HCT116 (cell line): ENCODE measurements at regions not wholly inside any gene's neighbourhood (a gene's known extent, or its start where the extent isn't known, plus 50 kb on each side); places are given as distances from the start of the nearest gene placed in this dataset.

Source experiments
- ATAC-seq: fragments of 200-7000 bp; cut with Tn5 transposase; 2 replicates; pipeline ENCODE4 v1.9.1; 2020; ENCODE audit warnings: mild to moderate bottlenecking, moderate library complexity
- BruUV-seq: library from RNA; stranded (reverse); fragments of 400-500 nt; replicated peaks from 2 replicates; lab custom pipeline; 2021; lab: Mats Ljungman, UMichigan
- CTCF ChIA-PET: fragments of 300-600 bp; sonication (Branson Sonifier 250); formaldehyde crosslinking; loops from one replicate; lab custom pipeline; 2021; ENCODE audit warnings: antibody characterized with exemption; lab: Charles Lee
- POLR2A ChIA-PET: fragments of 300-600, 350-600 bp; sonication (Branson Sonifier 250); formaldehyde crosslinking; loops from one replicate; lab custom pipeline; 2021; ENCODE audit warnings: antibody characterized with exemption; lab: Charles Lee
- RAD21 ChIA-PET, 2 experiments: fragments of 300-600 bp; sonication (Branson Sonifier 250); formaldehyde crosslinking; loops; one replicate each; lab custom pipeline; 2023; ENCODE audit warnings: low total read pairs in 2 of 2; ENCODE audit not compliant: uncharacterized antibody in 2 of 2, unreplicated experiment in 2 of 2, low non-redundant PET in 1 of 2; lab: Charles Lee
- DNase-seq: peaks from one replicate; pipeline ENCODE4 v3.0.0-alpha.2; 2010; ENCODE audit warnings: low read depth, low spot score
- H2AFZ ChIP-seq: fragments of 200-600 bp; shearing (Covaris generic), sonication (generic); 2 replicates; pipeline ENCODE4 v1.6.1; 2017; ENCODE audit warnings: low read depth, mixed run types, mixed read lengths, antibody characterized with exemption, low read length; ENCODE audit not compliant: poor library complexity, severe bottlenecking
- H3K27ac ChIP-seq: 2 replicates; pipeline ENCODE4 v1.5.1; 2012; ENCODE audit warnings: low read depth, low read length
- H3K27me3 ChIP-seq: fragments of 200-600 bp; sonication (generic); 2 replicates; pipeline ENCODE4 v1.6.1; 2016; ENCODE audit warnings: mixed run types, low read length, mixed read lengths; ENCODE audit not compliant: insufficient read depth
- H3K36me3 ChIP-seq, 2 experiments: fragments of 200-500 bp in 1 of 2; fragments of 200-600 bp in 1 of 2; sonication (Bioruptor generic) in 1 of 2; sonication (generic) in 1 of 2; 2 replicates each; pipeline versions ENCODE4 v1.5.1 to v1.6.1; 2014 to 2016; ENCODE audit warnings: low read length in 2 of 2, inconsistent platforms in 1 of 2, mixed read lengths in 1 of 2, mixed run types in 1 of 2; ENCODE audit not compliant: insufficient read depth in 2 of 2, control insufficient read depth in 1 of 2
- H3K4me1 ChIP-seq, 2 experiments: fragments of 200-600 bp in 1 of 2; sonication (generic) in 1 of 2; 2 replicates each; pipeline versions ENCODE4 v1.5.1 to v1.6.1; 2012 to 2017; ENCODE audit warnings: low read length in 2 of 2, inconsistent platforms in 1 of 2, mild to moderate bottlenecking in 1 of 2, mixed read lengths in 1 of 2, mixed run types in 1 of 2, moderate library complexity in 1 of 2; ENCODE audit not compliant: insufficient read depth in 2 of 2, control insufficient read depth in 1 of 2
- H3K4me2 ChIP-seq: fragments of 200-600 bp; sonication (generic); 2 replicates; pipeline ENCODE4 v1.6.1; 2017; ENCODE audit warnings: mixed run types, low read length, mixed read lengths
- H3K4me3 ChIP-seq, 2 experiments: fragments of 200-600 bp in 1 of 2; sonication (generic) in 1 of 2; replicated peaks in 1 of 2; 2 replicates each; pipeline ENCODE4 v1.5.1; 2011 to 2016; ENCODE audit warnings: low read length in 2 of 2, control low read depth in 1 of 2, low read depth in 1 of 2, mild to moderate bottlenecking in 1 of 2, mixed read lengths in 1 of 2, mixed run types in 1 of 2
- H3K79me2 ChIP-seq: fragments of 200-600 bp; sonication (generic); 2 replicates; pipeline ENCODE4 v1.6.1; 2017; ENCODE audit warnings: mild to moderate bottlenecking, mixed run types, low read length, moderate library complexity, mixed read lengths; ENCODE audit not compliant: insufficient read depth
- H3K9ac ChIP-seq: fragments of 200-600 bp; sonication (generic); 2 replicates; pipeline ENCODE4 v1.6.1; 2016; ENCODE audit warnings: low read length, mixed read lengths
- H3K9me2 ChIP-seq: fragments of 200-600 bp; sonication (generic), shearing (Covaris generic); 2 replicates; pipeline ENCODE4 v1.6.1; 2017; ENCODE audit warnings: mixed run types, mild to moderate bottlenecking, moderate library complexity; ENCODE audit not compliant: insufficient read depth
- H3K9me3 ChIP-seq, 2 experiments: fragments of 200-500 bp in 1 of 2; fragments of 200-600 bp in 1 of 2; sonication (Bioruptor generic) in 1 of 2; sonication (generic) in 1 of 2; 2 replicates each; pipeline ENCODE4 v1.6.1; 2014 to 2017; ENCODE audit warnings: low read length in 2 of 2, mixed read lengths in 2 of 2, inconsistent platforms in 1 of 2, low read depth in 1 of 2, mild to moderate bottlenecking in 1 of 2, mixed run types in 1 of 2, moderate library complexity in 1 of 2; ENCODE audit not compliant: control insufficient read depth in 1 of 2, insufficient read depth in 1 of 2
- H4K20me1 ChIP-seq: fragments of 200-600 bp; sonication (generic), shearing (Covaris generic); 2 replicates; pipeline ENCODE4 v1.6.1; 2017; ENCODE audit warnings: mixed run types, mild to moderate bottlenecking, moderate library complexity; ENCODE audit not compliant: insufficient read depth
- CEBPB ChIP-seq: IDR thresholded peaks from 2 replicates; pipeline ENCODE4 v1.6.1; 2012; ENCODE audit warnings: low read depth
- ELF1 ChIP-seq: IDR thresholded peaks from 2 replicates; pipeline ENCODE4 v1.6.1; 2012; ENCODE audit warnings: low read depth, borderline replicate concordance
- EZH2 ChIP-seq: fragments of 200-600 bp; sonication (generic); IDR thresholded peaks from 2 replicates; pipeline ENCODE4 v1.6.1; 2017; ENCODE audit warnings: antibody characterized with exemption, mixed run types
- EZH2phosphoT487 ChIP-seq: fragments of 200-600 bp; IDR thresholded peaks from 2 replicates; pipeline ENCODE4 v1.6.1; 2018; ENCODE audit warnings: antibody characterized with exemption, borderline replicate concordance
- JUND ChIP-seq: IDR thresholded peaks from 2 replicates; pipeline ENCODE4 v1.6.1; 2012
- REST ChIP-seq: IDR thresholded peaks from 2 replicates; pipeline ENCODE4 v1.6.1; 2012; ENCODE audit warnings: low read depth
- YY1 ChIP-seq: IDR thresholded peaks from 2 replicates; pipeline ENCODE4 v1.6.1; 2011; ENCODE audit warnings: low read length, low read depth, moderate library complexity, mild to moderate bottlenecking; ENCODE audit not compliant: insufficient replicate concordance; ENCODE audit errors: extremely low read depth
- ZBTB33 ChIP-seq: IDR thresholded peaks from 2 replicates; pipeline ENCODE4 v1.6.1; 2011; ENCODE audit warnings: mild to moderate bottlenecking, low read length, moderate library complexity; ENCODE audit not compliant: insufficient replicate concordance; ENCODE audit errors: extremely low read depth
- ZFX ChIP-seq: fragments of 450-650 bp; IDR thresholded peaks from 2 replicates; pipeline ENCODE4 v1.6.1; 2017
- intact Hi-C: fragments of 100-400 bp; cut with micrococcal nuclease; formaldehyde crosslinking; loops from 2 replicates; pipeline ENCODE4 v1.10.0; 2022

- RAD21 ChIA-PET = no interaction called here
- DNase-seq = no peak
- Histone ChIP-seq H3K4me3 (no peak overlapping the region), H3K9me2 (no peaks in the 10 kb centered on the region), H3K4me1 (no peaks in the 10 kb centered on the region), H3K79me2 (no peaks in the 10 kb centered on the region), H4K20me1 (no peaks in the 10 kb centered on the region), H3K9ac (no peak overlapping the region), H2AFZ (no peak overlapping the region), H3K27ac (no peak overlapping the region), H3K9me3 (peaks cover 12 to 38% of the 10 kb centered on the region in 2 experiments; a peak in 2 of 4 replicates), H3K36me3 (no peaks in the 10 kb centered on the region), H3K4me2 (no peak overlapping the region), H3K27me3 (no peaks in the 10 kb centered on the region)
- no peak for TF ChIP-seq ZFX
- no peak for TF ChIP-seq JUND
- TF ChIP-seq REST = no peak
- TF ChIP-seq ELF1 = no peak
- no peak for TF ChIP-seq EZH2
- TF ChIP-seq CEBPB = no peak
- no peak for TF ChIP-seq EZH2phosphoT487
- no peak for ATAC-seq
- intact Hi-C loops = no loop called here
- no TSS peak for BruUV-seq
- CTCF ChIA-PET = no interaction called here
- POLR2A ChIA-PET = no interaction called here
These were observed 447.4 kb upstream of the ROBO1 start for GRCh38 chr3:80215191-80215590.

- ATAC-seq = no peak
- H3K27me3 ChIP-seq = no peaks in the 10 kb centered on the region
- H3K9ac ChIP-seq = no peak overlapping the region
- H3K36me3 ChIP-seq = no peaks in the 10 kb centered on the region
- no peaks in the 10 kb centered on the region for H3K79me2 ChIP-seq
- H3K9me3 ChIP-seq = peaks cover 11 to 32% of the 10 kb centered on the region in 2 experiments; a peak in 2 of 4 replicates
- intact Hi-C loops = no loop called here
- no peaks in the 10 kb centered on the region for H4K20me1 ChIP-seq
- CTCF ChIA-PET = no interaction called here
- DNase-seq = no peak
- BruUV-seq = no TSS peak
- no peaks in the 10 kb centered on the region for H3K4me1 ChIP-seq
- no peak overlapping the region for H3K4me2 ChIP-seq
- TF ChIP-seq YY1 (no peak), ZBTB33 (no peak)
- H3K4me3 ChIP-seq = no peak overlapping the region
- POLR2A ChIA-PET = no interaction called here
- no peak overlapping the region for H2AFZ ChIP-seq
- H3K27ac ChIP-seq = no peak overlapping the region
- no peaks in the 10 kb centered on the region for H3K9me2 ChIP-seq
- RAD21 ChIA-PET = no interaction called here
These were observed 445.3 kb upstream of the ROBO1 start for GRCh38 chr3:80213086-80213485.
